ENCODE measurements at regions not wholly inside any gene's neighbourhood (a gene's known extent, or its start where the extent isn't known, plus 50 kb on each side); places are given as distances from the start of the nearest gene placed in this dataset.

DNA sequence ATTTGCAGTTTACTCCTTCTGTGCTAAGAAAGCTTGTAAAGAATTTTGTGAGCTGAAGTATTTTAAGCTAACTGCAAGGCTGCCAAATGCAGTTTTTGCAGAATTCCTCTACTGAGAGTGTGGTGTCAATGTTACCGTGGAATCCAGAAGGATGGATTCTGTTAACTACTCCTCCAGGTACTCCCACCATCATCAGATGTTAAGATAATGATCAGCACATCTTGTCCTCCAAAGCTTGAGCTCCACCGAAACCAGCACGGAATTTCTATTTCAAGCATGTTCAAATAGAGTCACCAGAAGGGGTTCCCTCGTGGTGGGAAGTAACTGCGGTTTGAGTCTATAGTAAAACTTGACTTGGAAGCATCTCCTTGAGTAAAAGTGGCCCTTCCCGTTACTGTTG lies 64.3 kb upstream of the CDKN3 start:
- DNase-seq, result no peak
- POLR2A ChIA-PET, result no interaction called here
- intact Hi-C loops (cut with micrococcal nuclease; ENCODE audit: unreplicated experiment), result no loop called here
- Mint-ChIP-seq H3K9me3 (ENCODE audit: unreplicated experiment) (peaks cover 8% of the 10 kb centered on the region), H3K27ac (ENCODE audit: unreplicated experiment) (no peak overlapping the region), H3K27me3 (ENCODE audit: insufficient read depth, unreplicated experiment) (no peaks in the 10 kb centered on the region), H3K4me3 (ENCODE audit: unreplicated experiment) (no peak overlapping the region), H3K4me1 (ENCODE audit: low read depth, unreplicated experiment) (peaks cover 12% of the 10 kb centered on the region), H3K36me3 (ENCODE audit: insufficient read depth, unreplicated experiment) (no peaks in the 10 kb centered on the region)
- BruUV-seq (replicated peaks), result no TSS peak
- CTCF ChIA-PET, result no interaction called here
- Histone ChIP-seq H3K36me3 (ENCODE audit: control insufficient read depth, insufficient read depth, low read length) (no peaks in the 10 kb centered on the region), H3K4me3 (ENCODE audit: low read depth, low read length) (no peak overlapping the region), H3K4me1 (no peaks in the 10 kb centered on the region), H3K27me3 (replicated peaks; ENCODE audit: control insufficient read depth, insufficient read depth, low read length) (no peaks in the 10 kb centered on the region), H3K9me3 (no peaks in the 10 kb centered on the region)
- TF ChIP-seq, protein P1, sequence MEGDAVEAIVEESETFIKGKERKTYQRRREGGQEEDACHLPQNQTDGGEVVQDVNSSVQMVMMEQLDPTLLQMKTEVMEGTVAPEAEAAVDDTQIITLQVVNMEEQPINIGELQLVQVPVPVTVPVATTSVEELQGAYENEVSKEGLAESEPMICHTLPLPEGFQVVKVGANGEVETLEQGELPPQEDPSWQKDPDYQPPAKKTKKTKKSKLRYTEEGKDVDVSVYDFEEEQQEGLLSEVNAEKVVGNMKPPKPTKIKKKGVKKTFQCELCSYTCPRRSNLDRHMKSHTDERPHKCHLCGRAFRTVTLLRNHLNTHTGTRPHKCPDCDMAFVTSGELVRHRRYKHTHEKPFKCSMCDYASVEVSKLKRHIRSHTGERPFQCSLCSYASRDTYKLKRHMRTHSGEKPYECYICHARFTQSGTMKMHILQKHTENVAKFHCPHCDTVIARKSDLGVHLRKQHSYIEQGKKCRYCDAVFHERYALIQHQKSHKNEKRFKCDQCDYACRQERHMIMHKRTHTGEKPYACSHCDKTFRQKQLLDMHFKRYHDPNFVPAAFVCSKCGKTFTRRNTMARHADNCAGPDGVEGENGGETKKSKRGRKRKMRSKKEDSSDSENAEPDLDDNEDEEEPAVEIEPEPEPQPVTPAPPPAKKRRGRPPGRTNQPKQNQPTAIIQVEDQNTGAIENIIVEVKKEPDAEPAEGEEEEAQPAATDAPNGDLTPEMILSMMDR (IDR thresholded peaks at IDR 0.05; ENCODE audit: insufficient read depth in 1 of 2, low read depth in 1 of 2, low read length in 1 of 2, severe bottlenecking in 1 of 2, unreplicated experiment in 1 of 2), result no peak

DNA sequence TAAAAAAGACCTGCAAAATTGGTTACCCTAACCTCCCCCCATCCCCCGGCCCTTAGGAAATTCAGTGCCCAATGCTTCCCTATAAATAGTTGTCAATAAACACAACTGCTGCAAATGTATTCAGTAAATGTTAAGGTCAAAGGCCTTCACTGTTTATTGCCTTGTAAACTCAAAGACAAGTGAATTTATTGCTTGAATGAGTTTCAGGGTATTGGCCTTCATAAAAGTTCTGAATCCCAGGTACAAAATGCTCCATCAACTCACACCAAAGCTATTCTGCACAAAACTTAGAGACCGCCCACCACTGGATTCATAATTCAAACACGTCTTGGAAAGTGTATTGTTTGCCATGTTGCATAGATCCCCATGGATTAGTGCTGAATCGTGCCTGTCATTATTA lies 63.3 kb upstream of the CDKN3 start:
- no peaks in the 10 kb centered on the region for H3K36me3 ChIP-seq (ENCODE audit: control insufficient read depth, insufficient read depth, low read length)
- ChIA-PET CTCF (no interaction called here), POLR2A (interaction anchor here (0.5 kb wide), 1 partner anchor 380 kb away, joined by 8 read pairs; no protein-coding TSS in a partner anchor)
- no peak overlapping the region for H3K4me3 ChIP-seq (ENCODE audit: low read depth, low read length)
- no peak for DNase-seq
- intact Hi-C loops (cut with micrococcal nuclease; ENCODE audit: unreplicated experiment), result no loop called here
- H3K4me1 ChIP-seq, result no peaks in the 10 kb centered on the region
- H3K36me3 Mint-ChIP-seq (ENCODE audit: insufficient read depth, unreplicated experiment), result no peaks in the 10 kb centered on the region
- TF ChIP-seq, protein P1 (IDR thresholded peaks at IDR 0.05; ENCODE audit: insufficient read depth in 1 of 2, low read depth in 1 of 2, low read length in 1 of 2, severe bottlenecking in 1 of 2, unreplicated experiment in 1 of 2), result no peak
- peaks cover 8% of the 10 kb centered on the region for H3K9me3 Mint-ChIP-seq (ENCODE audit: unreplicated experiment)
- H3K4me3 Mint-ChIP-seq (ENCODE audit: unreplicated experiment), result no peak overlapping the region
- H3K27me3 ChIP-seq (replicated peaks; ENCODE audit: control insufficient read depth, insufficient read depth, low read length), result no peaks in the 10 kb centered on the region
- BruUV-seq (replicated peaks), result no TSS peak
- no peak overlapping the region for H3K27ac Mint-ChIP-seq (ENCODE audit: unreplicated experiment)
- H3K27me3 Mint-ChIP-seq (ENCODE audit: insufficient read depth, unreplicated experiment), result no peaks in the 10 kb centered on the region
- H3K9me3 ChIP-seq, result no peaks in the 10 kb centered on the region
- H3K4me1 Mint-ChIP-seq (ENCODE audit: low read depth, unreplicated experiment), result peaks cover 14% of the 10 kb centered on the region

DNA sequence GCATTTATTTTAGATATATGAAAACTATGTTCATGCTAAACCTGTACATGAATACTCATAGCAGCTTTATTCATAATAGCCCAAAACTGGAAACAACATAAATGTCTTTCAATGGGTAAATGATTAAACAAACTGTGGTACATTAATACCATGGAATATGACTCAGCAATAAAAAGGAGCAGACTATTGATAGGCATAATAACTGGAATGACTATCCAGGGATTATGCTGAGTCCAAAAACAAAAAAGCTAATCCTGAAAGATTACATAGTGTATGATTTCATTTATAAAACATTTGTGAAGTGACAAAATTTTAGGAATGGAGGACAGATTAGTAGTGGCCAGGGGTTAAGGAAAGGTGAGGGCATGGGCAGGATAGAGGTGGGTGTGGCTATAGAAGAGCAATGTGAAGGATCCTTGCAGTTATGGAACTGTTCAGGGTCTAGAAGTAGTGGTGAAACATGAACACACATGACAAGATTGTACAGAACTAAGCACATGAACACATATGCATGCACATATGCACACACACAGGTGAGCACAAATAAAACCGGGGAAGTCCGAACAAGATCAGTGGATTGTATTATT lies 61.1 kb upstream of the CDKN3 start:
- intact Hi-C loops (cut with micrococcal nuclease; ENCODE audit: unreplicated experiment), result loop anchor here (5.0 kb wide), 2 partner anchors 403 to 448 kb away; no protein-coding TSS in a partner anchor
- TF ChIP-seq, protein P1 (IDR thresholded peaks at IDR 0.05; ENCODE audit: insufficient read depth in 1 of 2, low read depth in 1 of 2, low read length in 1 of 2, severe bottlenecking in 1 of 2, unreplicated experiment in 1 of 2), result no peak
- H3K4me1 Mint-ChIP-seq (ENCODE audit: low read depth, unreplicated experiment), result peaks cover 13% of the 10 kb centered on the region
- no TSS peak for BruUV-seq (replicated peaks)
- Histone ChIP-seq H3K4me1 (no peaks in the 10 kb centered on the region), H3K36me3 (ENCODE audit: control insufficient read depth, insufficient read depth, low read length) (no peaks in the 10 kb centered on the region), H3K9me3 (no peaks in the 10 kb centered on the region), H3K4me3 (ENCODE audit: low read depth, low read length) (no peak overlapping the region), H3K27me3 (replicated peaks; ENCODE audit: control insufficient read depth, insufficient read depth, low read length) (no peaks in the 10 kb centered on the region)
- H3K27me3 Mint-ChIP-seq (ENCODE audit: insufficient read depth, unreplicated experiment), result no peaks in the 10 kb centered on the region
- no peak overlapping the region for H3K27ac Mint-ChIP-seq (ENCODE audit: unreplicated experiment)
- POLR2A ChIA-PET, result no interaction called here
- H3K36me3 Mint-ChIP-seq (ENCODE audit: insufficient read depth, unreplicated experiment), result no peaks in the 10 kb centered on the region
- CTCF ChIA-PET, result no interaction called here
- H3K9me3 Mint-ChIP-seq (ENCODE audit: unreplicated experiment), result peaks cover 8% of the 10 kb centered on the region
- no peak for DNase-seq
- no peak overlapping the region for H3K4me3 Mint-ChIP-seq (ENCODE audit: unreplicated experiment)

All from Caco-2 (cell line).